GM12878 (cell line): ENCODE measurements at regions not wholly inside any gene's neighbourhood (a gene's known extent, or its start where the extent isn't known, plus 50 kb on each side); places are given as distances from the start of the nearest gene placed in this dataset.

Experiments
- EGR1 ChIP-seq, 2 experiments: IDR thresholded peaks; 1 replicate in 1 of 2; 2 replicates in 1 of 2; pipeline ENCODE4 v1.6.1; 2011 to 2012; ENCODE audit warnings: low read depth in 2 of 2, low read length in 2 of 2, borderline replicate concordance in 1 of 2, mild to moderate bottlenecking in 1 of 2, moderate library complexity in 1 of 2
- ZNF24 ChIP-seq: fragments of 450-650 bp; IDR thresholded peaks from 2 replicates; pipeline ENCODE4 v1.6.1; 2017; ENCODE audit warnings: antibody characterized with exemption, mild to moderate bottlenecking

DNA sequence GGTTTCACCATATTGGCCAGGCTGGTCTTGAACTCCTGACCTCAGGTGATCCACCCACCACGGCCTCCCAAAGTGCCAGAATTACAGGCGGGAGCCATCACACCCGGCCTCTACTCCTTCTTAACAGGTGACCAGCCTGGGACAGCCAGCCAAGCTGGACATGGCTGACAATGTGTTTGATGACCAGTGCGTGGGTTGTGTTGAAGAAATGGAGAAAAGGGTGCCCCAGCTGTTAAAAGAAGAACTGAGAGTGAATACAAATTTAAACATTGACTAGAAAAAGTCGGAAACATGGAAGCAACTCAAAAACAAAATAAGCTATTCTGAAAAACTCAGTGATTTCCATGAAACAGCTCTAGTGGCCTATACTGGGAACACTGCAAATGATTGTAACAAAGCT lies 86.5 kb upstream of the CLPB start:
- no peak for TF ChIP-seq ZNF24
- TF ChIP-seq EGR1 (IDR thresholded peaks at IDR 0.05; ENCODE audit: borderline replicate concordance in 1 of 2, low read depth in 2 of 2, low read length in 2 of 2) = no peak
